ENCODE measurements at regions not wholly inside any gene's neighbourhood (a gene's known extent, or its start where the extent isn't known, plus 50 kb on each side); places are given as distances from the start of the nearest gene placed in this dataset.

GRCh38 chr2:189328848-189329245, 112.4 kb upstream of the WDR75 start:
- TF ChIP-seq CTCF (IDR thresholded peaks at IDR 0.05 in 4 of 5, conservative IDR thresholded peaks at IDR 0.05 in 1 of 5) (no peak), POLR2A (IDR thresholded peaks at IDR 0.05) (no peak)

Measured in gastrocnemius medialis (tissue), 4 donors.